Fibroblast of pulmonary artery (primary cell): ENCODE measurements at regions not wholly inside any gene's neighbourhood (a gene's known extent, or its start where the extent isn't known, plus 50 kb on each side); places are given as distances from the start of the nearest gene placed in this dataset.

ENCODE experiments used
- DNase-seq: peaks from one replicate; pipeline ENCODE4 v3.0.0-alpha.2; 2010; ENCODE audit warnings: low read depth
- H3K4me3 ChIP-seq: replicated peaks from 2 replicates; pipeline ENCODE4 v1.5.1; 2011; ENCODE audit warnings: low read depth, mild to moderate bottlenecking, control low read depth, low read length, moderate library complexity
- TF ChIP-seq, protein P1 (sequence below): IDR thresholded peaks from 2 replicates; pipeline ENCODE4 v1.5.1; 2011; ENCODE audit warnings: mild to moderate bottlenecking, control low read depth, low read length, inconsistent platforms; ENCODE audit errors: missing control alignments

DNA sequence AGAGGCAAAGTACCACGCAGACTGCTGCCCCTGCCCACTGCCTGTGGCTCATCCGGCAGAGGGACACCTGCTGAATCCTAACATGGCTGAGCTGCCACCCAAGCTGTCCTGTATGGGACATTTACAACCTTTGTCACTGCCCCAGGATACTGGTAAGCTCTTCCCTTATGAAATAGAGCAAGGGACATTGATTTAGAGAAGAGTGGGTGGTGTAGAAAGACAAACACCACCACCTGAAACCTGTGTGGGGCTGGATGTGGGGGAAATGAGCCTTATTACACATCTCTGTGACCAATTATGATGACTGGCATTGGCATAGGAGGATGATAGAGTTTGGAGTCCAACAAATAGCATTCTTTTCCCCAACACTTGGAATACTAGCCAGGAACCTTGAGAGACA is 81.2 kb upstream of the GZMB start:
- H3K4me3 ChIP-seq = no peak overlapping the region
- DNase-seq = no peak
- TF ChIP-seq, protein P1, sequence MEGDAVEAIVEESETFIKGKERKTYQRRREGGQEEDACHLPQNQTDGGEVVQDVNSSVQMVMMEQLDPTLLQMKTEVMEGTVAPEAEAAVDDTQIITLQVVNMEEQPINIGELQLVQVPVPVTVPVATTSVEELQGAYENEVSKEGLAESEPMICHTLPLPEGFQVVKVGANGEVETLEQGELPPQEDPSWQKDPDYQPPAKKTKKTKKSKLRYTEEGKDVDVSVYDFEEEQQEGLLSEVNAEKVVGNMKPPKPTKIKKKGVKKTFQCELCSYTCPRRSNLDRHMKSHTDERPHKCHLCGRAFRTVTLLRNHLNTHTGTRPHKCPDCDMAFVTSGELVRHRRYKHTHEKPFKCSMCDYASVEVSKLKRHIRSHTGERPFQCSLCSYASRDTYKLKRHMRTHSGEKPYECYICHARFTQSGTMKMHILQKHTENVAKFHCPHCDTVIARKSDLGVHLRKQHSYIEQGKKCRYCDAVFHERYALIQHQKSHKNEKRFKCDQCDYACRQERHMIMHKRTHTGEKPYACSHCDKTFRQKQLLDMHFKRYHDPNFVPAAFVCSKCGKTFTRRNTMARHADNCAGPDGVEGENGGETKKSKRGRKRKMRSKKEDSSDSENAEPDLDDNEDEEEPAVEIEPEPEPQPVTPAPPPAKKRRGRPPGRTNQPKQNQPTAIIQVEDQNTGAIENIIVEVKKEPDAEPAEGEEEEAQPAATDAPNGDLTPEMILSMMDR = no peak

- TF ChIP-seq, protein P1 = no peak
- H3K4me3 ChIP-seq = no peak overlapping the region
- DNase-seq = no peak
Measured at GRCh38 chr14:24713404-24713803, 79.4 kb upstream of the GZMB start.

DNA sequence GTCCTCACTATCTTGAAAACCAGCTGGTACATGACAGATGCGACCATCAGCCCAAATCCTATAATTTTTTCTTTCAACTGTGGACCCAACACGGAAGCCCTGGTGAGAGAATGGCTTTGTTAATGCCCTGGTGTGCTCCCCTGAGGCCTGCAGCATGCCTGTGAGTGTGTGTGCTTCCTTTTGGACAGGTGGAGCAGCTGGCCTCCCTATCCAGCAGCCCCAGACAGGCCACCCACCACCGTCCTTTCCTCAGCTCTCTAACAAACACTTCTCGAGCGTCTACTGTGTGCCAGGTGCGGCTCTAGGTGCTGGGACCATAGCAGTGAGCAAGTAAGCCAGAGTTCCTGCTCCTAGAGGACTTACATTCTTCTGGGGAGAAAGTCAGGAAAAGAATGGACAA is 78.9 kb upstream of the GZMB start:
- TF ChIP-seq, protein P1 = no peak
- no peak for DNase-seq
- no peak overlapping the region for H3K4me3 ChIP-seq

GRCh38 chr14:24712374-24712773 is 78.4 kb upstream of the GZMB start:
- DNase-seq = no peak
- no peak overlapping the region for H3K4me3 ChIP-seq
- TF ChIP-seq, protein P1 = no peak

DNA sequence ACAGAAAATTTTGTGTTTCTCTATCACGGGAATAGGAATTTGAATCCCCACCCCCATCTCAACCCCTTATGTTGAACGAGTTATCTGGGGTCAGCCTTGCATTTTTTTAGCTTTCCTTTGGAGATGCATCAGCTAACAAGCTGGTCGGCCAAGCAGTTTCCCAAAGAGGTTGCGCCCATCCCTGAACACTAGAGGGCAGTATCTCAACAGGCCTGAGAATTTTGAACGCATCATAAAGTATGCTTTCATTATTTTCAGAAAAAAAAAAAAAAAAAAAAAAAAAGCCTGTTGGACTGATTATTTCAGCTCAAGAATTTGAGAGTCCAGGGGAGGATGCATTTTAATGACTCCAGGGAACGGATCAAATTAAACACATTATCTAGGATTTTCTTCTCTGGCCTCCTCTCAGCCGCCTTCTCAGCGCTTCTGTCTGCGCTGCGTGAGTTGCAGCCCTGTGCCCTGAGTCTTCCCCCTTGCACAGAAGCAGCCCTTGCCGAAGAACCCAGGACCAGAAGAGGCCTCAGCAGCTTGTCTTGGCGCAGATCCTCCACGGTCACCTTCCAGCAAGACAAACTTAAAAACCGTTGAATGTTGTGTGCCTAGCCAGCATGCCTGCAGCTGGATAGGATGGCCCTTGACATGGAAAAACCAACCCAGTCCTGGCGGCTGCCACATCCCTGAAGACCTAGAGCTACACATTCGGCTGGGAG is 76.6 kb upstream of the GZMB start:
- H3K4me3 ChIP-seq = peak overlapping the region; percentile 44
- TF ChIP-seq, protein P1 = peak; percentile 91
- peak; percentile 75 for DNase-seq

GRCh38 chr14:24708684-24709083 is 74.7 kb upstream of the GZMB start:
- no peak for DNase-seq

More at GRCh38 chr14:24708684-24709083, 74.7 kb upstream of the GZMB start:
- no peak overlapping the region for H3K4me3 ChIP-seq
- TF ChIP-seq, protein P1 = no peak
